ENCODE measurements at regions not wholly inside any gene's neighbourhood (a gene's known extent, or its start where the extent isn't known, plus 50 kb on each side); places are given as distances from the start of the nearest gene placed in this dataset.
A peak's percentile ranks its signal among the peaks of the same experiment; 100 is the strongest.
"Not testable (repeated sequence)": the region's sequence is repeated elsewhere in the genome, so short reads cannot be mapped to it uniquely, and the experiment has no call there.

DNA sequence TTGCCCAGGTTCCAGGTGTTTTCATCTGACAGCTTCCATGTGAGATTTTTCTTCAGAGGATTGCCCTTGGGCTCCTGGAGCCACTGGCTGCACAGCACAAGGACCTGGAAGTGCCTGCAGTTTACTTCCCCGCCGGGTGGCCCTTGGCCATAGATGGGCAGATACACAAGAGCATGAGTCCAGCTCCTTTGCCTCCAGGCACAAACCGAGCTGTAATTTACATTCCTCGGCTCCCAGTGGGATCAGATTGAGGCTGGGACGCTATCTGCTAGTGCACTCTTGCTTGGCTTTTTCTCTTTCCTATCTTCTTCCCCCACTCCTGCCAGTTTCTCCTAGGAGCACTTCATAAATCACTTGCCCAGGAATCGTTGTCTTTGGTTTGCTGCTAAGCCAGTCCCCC is 85.4 kb upstream of the RALY start:
- DNase-seq, result no peak

DNA sequence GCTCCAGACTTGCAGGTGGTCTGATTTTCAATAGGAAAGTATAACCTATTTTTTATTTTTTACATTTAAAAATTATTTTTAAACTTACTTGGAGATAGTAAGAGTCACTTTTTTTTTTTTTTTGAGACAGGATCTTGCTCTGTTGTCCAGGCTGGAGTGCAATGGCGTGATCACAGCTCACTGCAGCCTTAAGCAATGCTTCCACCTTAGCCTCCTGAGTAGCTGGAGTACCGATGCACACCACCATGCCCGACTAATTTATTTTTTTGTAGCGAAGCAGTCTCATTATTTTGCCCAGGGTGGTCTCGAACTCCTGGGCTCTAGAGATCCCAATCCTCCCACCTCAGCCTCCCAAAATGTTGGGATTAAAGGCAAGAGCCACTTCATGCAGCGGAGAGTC is 84.8 kb upstream of the RALY start:
- no peak for DNase-seq

DNA sequence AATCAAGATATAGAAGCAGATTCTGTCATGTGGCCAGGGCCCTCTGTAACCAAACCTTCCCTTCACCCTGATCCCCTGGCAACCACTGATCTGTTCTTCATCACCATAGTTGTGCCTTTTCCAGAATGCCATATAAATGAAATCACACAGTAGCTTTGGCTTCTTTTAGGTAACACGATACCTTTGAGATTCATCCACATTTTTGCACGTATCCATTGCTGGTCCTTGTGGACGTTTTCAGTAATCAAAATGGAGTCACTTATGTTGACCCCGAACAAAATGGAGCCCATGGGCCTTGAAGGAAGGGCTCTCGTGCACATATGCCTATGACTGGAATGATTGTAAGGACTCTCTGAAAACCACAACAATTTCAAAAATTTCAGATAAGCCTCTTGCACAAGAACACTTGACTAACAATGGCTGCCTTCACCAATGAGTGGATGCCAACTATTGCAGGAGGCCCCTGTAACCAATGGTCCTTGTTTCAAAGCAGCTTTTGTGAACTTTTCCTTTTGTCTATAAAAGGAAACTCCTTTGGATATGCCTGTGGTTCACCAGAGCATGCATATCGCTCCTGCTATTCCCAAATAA is 84.3 kb upstream of the RALY start:
- no peak for DNase-seq

DNA sequence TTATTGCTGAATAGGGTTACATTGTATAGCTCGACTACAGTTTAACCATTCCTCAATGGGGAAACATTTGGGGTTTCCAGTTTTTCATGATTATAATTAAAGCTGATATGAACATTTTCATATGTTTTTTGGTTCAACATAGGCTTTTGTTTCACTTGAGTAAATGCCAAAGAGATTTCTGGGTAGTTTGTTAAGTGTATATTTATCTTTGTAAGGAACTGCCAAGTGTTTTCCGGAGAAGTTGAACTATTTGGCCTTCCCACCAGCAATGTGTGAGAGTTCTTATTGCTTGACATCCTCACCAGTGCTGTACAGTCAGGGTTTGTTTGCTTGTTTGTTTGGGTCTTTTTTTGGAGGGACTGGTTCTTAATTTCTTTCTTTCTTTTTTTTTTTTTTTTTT is 83.7 kb upstream of the RALY start:
- DNase-seq, result no peak

DNA sequence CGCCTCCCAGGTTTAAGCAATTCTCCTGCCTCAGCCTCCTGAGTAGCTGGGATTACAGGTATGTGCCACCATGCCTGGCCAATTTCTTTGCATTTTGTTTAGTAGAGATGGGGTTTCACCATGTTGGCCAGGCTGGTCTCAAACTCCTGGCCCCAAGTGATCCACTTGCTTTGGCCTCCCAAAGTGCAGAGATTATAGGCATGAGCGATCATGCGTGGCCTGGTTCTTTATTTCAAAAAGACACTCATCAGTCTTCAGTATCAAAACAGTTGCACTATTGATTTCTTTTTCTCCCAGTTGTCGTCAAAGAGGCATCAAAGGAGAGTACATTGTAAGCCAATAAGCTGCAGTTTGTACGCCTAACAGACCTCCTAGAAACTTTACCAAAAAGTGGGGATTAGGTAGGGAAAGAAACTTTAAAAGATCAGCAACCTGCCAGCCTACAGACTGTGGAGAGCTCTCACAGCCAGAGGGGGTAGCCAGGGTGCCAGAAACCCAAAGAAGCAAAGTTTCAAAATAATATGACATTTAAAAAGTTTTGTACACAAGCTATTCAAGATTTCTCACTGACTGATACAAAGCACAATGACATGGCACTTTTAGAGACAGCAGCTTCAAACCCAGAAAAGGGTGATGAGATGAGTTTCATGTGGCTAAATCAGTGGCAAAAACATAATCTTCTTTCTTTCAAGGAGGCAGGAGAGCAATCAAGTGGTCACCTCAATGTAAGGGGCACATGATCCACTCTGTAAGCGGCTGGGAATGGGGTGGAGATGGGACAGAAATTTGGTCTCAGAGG is 83.0 kb upstream of the RALY start:
- DNase-seq, result no peak

DNA sequence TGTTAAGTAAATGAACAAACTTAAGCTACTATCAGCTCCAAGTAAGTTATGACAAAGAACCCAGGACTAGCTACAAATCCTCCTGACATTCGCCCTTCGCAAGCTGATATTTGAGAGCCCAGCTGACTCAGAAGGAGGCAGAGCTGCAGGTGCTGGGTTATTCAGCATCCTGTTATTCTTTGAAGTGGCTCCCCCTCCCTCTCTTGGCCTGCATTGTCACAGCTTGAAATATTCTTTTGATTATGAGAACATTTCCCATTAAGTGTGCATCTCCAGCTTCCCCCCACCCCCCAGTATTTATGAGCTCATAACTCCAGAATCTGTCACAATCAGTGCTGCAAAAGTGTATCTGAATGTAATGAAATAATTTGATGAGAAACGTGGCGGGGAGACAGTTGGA is 78.8 kb upstream of the RALY start:
- DNase-seq, result peak; percentile 29

DNA sequence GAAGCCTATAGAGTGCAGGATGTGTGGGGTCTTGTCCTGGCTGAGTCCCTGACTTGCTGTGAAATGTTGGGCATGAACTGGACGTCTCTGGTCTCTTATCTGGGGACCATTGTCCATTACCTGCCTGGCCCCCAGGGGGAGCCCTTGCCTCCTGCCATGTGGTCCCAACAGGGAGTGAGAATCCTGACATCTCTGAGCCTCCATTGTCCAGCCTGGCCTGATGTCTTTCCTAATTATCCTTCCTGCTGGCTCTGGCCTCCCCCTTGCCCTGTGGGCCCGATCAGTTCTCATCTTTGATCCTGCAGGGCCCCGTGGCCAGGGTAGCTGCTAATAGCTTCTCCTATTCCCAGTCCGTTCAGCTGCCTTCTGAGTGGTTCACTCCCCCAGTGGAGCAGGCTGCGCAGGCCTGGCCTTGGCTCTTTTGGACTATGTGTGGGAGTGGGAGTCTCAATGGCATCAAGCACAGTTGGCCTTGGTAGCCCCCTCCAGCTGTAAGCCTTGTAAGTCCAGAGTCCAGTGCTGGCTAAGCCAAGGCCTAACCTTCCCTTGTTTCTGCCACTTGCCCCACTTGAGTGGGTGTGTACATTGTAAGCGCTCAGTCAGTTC is 77.9 kb upstream of the RALY start:
- DNase-seq, result peak; percentile 58

DNA sequence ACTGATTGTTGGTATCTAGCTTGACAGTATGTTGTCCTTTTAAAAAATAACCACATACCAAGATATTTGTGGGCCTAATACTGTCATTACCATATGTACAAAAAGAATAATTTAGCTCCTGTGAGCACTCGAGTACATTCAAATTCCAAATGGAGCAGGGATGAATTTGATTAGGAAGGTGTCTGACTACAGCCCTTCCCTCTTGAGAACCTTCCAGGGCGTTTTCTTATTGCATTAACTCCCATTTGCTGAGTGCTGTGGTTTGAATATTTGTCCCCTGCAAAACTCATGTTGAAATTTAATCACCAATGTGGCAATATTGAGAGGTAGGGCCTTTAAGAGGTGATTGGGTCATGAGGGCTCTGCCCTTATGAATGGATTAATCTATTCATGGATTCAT is 76.9 kb upstream of the RALY start:
- no peak for DNase-seq

DNA sequence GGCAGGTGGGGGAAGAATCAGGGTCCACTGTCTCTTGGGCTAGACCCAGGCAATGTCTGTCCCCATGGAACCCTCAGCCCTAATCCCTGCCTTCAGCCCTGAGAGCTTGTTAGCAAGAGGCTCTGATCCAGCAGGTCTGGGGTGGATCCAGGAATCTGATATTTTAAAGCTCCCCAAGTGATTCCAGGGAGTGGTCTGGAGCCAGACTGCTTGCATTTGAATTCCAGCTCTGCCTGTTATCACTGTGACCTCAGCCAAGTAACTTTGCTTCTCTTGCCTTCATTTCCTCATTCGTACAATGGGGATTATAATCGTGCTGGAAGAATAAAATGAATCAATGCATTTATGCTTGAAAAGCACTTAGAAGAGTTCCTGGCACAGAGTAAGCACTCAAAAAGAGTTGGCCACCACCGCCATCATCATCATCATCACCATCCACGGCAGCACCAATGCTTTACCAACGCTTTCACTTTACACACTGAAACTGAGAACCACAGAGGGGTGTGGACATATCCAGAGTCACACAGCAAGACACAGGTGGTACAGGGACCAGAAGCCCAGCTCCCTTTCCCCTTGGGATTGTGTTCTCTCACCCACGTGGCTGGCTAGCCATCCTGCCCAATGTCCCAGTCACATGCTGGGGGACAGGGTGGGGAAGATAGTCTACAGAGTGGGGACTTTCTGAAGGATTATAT is 75.7 kb upstream of the RALY start:
- DNase-seq, result no peak

DNA sequence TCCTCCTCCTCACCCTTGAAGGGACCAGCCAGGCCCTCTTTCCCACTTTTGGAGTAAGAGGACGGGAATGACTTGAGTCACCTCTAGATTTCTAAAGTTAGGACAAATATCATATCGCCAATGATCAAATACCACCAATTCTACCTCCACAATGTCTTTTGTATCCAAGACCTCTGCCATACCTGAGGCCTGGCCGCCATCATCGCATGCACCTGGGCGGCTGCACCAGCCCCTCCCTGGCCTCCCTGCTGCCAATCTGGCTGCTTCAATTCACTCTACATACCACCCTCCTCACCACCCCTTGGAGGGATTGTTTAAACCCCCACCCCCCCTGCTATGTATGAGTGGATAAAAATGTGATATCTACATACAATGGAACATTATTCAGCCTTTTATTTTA is 75.0 kb upstream of the RALY start:
- no peak for DNase-seq

DNA sequence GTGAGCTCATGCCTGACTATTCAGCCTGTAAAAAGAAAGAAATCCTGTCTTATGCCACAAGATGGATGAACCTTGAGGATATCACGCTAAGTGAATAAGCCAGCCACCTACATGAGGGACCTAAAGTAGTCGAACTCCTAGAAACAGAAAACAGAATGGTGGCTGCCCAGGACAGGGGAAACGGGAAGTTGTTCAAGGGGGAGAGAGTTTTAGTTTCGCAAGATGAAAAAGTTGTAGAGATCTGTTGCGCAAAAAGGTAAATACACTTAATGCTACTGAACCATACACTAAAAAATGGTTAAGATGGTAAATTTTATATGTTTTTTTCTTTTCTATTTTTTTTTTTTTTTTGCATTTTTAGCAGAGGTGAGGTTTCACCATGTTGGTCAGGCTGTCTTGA is 74.1 kb upstream of the RALY start:
- DNase-seq, result no peak

DNA sequence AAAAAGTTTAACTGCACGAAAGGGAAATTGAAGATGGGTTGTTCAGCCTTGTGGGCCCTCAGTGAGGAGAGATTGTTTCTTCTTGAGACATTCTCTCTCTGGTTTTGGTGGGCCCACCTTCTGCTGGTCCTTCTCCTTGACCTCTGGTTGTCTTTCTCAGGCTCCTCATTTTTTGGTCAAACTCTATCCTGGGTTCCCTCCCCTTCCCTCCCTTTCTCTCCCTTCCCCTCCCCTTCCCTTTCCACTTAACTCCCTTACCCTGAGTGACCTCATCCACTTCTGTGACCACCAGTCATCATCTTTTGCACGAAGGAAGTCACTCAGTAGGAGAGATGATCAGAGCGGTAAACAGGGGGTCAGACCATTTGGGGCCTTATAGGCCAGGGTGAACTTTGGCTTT is 71.5 kb upstream of the RALY start:
- DNase-seq, result no peak

DNA sequence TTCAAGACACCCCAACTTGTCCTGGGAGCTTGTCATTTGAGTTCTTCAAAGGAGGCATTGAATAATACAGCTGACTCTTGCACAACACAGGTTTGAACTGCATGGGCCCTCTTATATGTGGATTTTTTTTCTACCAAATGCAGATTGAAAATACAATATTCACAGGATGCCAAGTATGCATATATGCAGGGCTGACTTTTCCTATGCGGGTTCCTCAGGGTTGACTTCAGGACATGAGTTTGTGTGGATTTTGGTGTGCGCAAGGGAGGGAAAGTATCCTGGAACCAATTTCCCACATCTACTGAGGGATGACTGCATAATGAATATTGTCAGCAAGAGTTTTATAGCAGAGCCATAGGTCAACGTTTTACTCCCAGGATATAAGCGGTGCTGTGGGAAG is 70.0 kb upstream of the RALY start:
- DNase-seq, result no peak

DNA sequence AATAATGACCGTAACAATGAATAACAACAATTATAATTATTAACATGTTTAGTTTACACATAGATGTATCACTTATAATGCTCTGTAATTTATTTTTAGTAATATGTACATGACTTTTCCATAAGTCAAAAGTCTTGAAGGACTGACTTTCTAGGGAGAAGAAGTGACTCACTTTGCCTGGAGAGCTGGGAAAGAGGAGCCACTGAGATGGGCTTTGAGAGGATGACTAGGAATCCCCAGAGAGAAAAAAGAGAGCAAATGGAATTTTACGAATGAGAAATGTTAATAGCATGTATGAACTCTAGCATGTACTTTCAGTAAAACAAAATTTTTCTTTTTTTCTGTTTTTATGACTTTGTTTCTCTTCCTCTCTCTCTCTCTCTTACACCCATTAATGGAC is 67.8 kb upstream of the RALY start:
- DNase-seq, result no peak

DNA sequence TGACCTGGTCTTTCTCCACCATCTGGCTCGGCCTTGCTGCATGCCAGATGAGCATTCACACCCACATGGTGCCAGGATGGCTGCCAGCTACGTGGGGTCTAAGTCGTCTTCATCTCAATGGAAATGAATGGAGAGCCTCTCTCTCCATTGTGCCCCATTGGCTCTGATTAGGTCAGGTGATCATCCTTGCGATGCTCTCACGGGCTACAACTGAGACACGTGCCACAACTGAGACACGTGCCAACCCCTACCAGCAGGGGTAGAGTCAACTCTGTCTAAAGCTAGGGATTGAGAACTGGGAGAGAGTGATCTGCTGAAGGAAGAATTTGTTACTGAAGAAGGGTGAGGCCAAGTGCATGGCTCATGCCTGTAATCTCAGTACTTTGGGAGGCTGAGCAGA is 67.3 kb upstream of the RALY start:
- DNase-seq, result no peak

DNA sequence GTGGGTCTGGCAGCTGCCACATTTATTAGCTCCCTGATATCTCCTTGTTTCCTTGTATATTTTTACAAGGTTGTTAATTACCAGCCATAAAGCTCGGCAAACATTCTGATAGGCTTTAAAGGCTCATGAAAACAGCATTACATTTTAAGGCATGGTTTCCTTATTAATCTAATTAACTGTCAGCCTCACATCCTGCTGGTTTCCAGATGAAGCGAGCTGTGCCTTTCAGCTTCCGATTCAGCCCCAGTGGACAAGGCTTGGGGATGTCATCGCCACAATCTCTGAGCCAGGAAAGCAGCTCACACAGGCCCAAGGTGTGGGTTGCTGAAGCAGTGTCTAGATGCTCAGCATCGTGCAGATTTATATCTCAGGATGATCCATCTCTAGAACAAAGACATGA is 66.0 kb upstream of the RALY start:
- DNase-seq, result no peak

DNA sequence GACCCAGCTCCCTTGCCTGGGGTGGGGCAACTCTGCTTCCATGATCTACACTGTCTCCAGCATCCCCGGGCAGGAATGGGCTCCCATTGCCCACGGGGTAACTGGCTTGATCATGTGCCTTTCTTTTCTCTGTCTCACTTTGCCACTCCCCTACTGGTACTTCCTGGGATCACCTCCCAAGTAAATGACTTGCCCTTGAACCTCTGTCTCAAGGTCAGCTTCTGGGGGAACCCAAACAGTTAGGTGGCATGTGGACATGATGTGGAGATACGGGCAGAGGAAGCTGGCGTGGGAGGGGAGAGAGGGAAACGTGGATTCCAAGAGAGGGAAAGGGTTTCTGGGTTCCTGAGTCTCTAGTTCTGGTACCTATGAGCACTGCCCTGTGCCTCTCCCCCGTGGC is 63.8 kb upstream of the RALY start:
- no peak for DNase-seq

DNA sequence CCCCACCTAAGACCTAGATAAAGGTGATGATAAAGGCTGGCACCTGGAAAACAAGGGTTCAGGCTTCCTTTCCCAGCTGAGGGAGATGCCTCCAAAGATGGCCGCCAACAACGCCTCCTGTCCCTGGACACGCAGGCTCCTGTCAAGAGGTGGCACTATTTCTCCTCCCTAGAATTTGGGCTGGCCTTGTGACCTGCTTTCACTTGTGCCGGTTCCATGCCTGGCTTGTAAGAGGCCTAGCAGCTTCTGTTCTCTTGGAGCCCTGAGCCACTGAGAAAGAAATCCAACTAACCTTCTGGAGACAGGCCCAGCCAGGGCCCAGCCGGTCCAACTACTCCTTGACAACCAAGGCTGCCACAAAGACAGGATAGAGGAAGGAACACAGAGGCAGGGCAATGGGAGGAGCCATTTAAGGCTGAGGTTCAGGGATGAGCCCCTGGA is 60.2 kb upstream of the RALY start:
- peak; percentile 69 for DNase-seq

DNA sequence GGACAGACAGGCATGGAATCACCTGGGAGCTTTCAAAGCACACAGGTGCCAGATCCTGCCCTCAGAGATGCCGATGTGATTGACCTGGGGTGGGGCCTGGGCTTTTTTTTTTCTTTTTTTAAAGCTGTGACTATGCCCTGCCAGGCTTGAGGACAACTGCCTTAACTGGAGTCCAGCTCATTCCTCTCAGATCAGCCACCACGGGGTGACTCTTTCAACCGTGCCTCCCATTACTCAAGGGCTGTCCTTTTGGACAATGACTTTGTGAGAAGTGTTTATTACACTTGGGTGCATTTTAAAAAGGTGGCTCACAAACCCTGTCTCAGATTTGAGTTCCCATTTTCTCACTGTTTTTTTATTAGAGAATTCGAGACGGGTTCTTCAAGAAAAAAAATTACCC is 57.1 kb upstream of the RALY start:
- no peak for DNase-seq

DNA sequence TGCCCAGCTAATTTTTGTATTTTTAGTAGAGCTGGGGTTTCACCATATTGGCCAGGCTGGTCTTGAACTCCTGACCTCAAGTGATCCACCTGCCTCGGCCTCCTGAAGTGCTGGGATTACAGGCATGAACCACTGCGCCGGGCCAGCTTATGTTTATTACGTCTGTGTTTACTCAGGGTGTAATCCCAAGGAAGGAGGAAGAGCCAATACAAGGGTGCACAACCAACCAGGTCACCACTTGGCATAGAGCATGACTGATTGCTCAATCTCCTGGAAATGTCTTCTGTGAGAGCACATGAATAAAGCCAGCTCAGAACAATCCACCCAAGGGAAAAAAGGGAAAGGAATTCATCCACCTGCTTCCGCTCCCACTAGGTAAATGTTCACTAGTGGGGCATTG is 54.7 kb upstream of the RALY start:
- not testable (repeated sequence) for DNase-seq

DNA sequence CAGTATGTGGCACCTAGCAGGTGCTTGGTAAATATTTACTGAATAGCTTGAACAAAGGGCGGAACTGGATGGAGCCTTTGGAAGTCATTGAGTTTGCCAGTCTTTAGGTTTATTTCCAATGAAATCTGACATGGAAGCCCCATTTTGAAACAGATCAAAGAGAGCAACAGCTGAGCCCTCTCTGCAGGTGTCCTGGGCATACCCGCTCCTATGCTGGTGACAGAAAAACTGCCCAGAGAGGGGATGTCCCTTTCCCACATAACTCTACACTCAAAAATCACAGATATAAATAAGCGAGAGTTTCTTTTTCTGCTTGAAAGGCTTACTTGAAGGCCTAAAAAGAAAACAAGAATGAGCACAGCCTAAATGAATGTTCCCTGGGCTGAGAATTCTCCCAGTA is 53.0 kb upstream of the RALY start:
- no peak for DNase-seq

All from CD4-positive, alpha-beta T cell treated with Interleukin-17A for 1 hour (primary cell).